HG03442 (cell line): ENCODE measurements at regions not wholly inside any gene's neighbourhood (a gene's known extent, or its start where the extent isn't known, plus 50 kb on each side); places are given as distances from the start of the nearest gene placed in this dataset.
A peak's percentile ranks its signal among the peaks of the same experiment; 100 is the strongest.
"Not testable (repeated sequence)": the region's sequence is repeated elsewhere in the genome, so short reads cannot be mapped to it uniquely, and the experiment has no call there.

ENCODE experiments used
- ATAC-seq: cut with Tn5 transposase; IDR thresholded peaks from one replicate; pipeline ENCODE4 v1.9.1; 2021; ENCODE audit warnings: mild to moderate bottlenecking, moderate library complexity; ENCODE audit not compliant: unreplicated experiment

DNA sequence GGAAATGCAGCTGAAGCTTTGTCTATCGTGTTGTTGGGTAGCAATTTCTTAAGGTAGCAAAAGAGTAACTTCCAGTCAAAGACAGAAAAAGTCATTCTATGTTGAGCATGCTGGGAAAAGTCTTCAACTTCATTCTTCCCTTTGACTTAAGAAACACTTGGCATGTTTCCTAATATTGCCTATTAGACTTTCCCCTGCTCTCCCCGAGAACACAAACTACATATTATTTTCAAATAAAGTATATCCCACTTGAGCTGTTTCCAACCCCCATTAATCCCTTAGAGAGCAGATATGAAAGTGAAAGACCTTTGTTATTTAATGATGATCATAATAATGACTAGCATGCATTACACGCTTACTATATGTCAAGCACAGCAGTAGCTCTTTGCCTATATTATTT, 136.0 kb upstream of the SPOPL start:
- ATAC-seq = no peak

DNA sequence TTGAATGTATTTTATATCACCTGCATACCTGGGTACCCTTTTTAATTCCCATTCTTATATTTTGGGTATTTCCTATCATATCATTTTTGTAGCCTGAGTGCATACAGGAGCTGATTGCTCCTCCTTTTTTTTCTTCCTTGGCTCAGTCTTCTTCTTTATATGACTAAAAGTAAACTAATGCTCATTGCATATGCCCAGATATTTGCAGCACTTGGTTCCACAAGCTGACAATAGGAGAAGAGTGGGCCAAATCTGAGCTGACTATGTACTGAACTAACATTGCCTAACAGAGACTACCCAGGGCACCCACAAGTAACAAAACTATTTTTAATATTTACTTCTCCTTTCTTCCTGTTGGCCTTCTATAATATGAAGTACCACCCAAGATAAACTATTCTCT, 131.7 kb upstream of the SPOPL start:
- ATAC-seq = no peak

DNA sequence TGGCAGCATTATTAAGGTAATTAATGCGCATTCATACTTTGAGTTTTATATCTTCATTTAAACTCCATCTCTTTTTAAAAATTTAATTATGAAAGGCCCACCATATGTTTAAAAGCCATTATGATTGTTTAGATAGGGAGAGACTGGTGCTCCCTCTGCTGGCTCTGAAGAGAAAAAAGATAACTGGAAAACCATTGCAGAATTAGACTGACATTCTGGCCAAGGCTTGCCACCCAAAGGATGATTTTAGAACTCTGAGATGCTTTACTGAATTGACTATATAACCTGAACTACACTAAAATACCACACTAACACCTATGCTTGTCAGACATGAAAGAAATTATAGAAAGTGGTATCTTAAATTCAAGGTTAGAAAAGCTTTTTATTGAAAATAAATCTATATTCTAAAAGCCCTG, 127.6 kb upstream of the SPOPL start:
- ATAC-seq = peak; percentile 63

DNA sequence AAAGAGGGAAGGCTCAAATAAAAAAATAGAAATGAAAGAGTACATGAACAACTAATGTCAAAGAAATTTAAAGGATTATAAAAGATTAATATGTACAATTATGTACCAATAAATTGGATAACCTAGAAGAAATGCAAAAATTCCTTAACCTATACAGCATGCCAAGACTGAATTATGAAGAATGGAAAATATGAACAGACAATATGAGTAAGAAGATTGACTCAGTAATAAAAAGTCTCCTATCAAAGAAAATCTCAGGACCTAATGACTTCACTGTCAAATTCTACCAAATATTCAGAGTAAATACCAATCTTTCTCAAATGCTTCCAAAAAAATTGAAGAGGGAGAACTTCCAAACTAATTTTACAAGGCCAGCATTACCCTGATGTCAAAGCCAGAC, 120.2 kb upstream of the SPOPL start:
- ATAC-seq = no peak

DNA sequence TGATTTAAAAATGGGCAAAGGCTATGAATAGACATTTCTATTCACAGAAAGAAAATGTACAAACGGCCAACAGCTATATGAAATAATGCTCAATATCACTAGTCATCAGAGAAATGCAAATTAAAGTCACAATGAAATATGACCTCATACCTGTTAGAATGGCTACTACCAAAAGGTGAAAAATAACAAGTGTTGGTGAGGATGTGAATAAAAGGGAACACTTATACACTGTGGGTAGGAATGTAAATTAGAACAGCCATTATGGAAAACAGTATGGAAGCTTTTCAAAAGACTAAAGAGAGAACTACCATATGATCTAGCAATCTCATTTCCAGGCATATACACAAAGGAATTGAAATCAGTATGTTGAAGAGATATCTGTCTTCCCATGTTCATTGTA, 118.9 kb upstream of the SPOPL start:
- no peak for ATAC-seq

DNA sequence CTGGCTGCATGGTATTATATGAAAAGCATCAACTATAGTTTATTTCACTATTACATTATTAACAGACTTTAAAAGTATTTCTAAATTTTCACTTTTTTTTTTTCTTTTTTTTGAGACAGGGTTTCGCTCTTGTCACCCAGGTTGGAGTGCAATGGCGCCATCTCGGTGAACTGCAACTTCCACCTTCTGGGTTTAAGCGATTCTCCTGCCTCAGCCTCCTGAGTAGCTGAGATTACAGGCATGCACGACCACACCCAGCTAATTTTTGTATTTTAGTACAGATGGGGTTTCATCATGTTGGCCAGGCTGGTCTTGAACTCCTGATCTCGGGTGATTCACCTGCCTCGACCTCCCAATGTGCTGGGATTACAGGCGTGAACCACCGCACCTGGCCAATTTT, 115.4 kb upstream of the SPOPL start:
- ATAC-seq = not testable (repeated sequence)

DNA sequence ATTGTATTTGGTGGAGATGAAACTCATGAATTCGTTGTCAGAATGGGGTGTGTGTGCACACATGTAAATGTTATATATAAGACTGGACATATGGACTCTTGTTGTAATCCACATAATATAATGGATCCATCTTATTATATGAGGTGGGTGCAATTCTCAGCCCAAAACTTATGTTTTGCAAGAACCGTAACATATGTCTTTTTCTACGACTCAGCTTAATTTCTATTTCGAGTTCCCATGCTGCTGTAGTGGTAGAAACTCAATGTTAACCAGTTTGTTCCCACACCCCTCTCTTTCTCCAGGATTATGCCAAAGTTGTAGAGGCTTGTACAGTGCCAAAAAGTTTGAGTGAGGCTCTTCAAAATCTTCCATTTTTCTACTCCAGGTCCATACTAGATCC, 112.5 kb upstream of the SPOPL start:
- ATAC-seq = no peak

DNA sequence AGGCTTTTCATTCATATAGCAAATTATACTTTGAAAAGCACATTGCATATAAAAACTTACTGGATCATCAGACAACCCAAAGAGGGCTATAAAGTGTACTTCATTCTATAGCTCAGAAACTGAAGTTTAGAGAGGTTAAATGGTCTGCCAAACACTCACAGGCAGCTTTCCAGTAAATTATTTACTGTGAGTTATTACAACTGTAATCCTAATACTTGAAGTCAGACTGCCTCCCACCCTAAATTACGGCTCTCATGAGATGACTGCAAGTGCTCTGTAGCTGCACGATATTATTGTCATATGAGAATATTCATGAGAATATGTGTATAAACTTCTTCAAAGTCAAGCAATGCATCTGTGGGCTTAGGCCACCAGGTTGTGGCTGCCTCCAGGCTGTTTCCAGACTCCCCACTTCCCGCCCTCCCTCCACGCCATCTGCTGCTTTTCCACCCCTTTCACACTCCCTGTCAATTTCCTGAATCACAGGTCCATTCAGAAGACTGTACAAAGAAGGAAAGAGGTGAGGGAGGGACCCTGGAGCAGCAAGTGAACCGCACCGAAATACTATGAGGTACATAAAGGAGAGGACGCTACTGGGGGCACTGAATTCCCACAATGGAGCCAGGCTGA, 111.1 kb upstream of the SPOPL start:
- ATAC-seq = no peak

DNA sequence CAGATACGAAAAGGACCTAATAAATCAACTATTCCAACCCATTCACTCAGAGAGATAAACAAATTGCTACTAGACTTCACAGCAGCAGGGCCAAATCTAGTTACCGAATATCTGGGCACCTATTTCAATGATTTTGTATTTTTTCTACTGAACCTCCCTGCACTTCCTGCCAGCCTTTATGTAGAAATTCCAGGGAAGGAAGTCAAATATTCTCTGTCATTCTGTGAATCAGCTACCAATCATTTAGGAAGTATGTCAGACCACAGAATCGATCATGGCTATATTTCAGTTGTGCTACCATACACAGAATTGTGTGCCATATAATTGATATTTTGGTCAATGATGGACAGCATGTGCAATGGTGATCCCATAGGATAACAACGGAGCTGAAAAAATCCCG, 109.6 kb upstream of the SPOPL start:
- ATAC-seq = no peak

DNA sequence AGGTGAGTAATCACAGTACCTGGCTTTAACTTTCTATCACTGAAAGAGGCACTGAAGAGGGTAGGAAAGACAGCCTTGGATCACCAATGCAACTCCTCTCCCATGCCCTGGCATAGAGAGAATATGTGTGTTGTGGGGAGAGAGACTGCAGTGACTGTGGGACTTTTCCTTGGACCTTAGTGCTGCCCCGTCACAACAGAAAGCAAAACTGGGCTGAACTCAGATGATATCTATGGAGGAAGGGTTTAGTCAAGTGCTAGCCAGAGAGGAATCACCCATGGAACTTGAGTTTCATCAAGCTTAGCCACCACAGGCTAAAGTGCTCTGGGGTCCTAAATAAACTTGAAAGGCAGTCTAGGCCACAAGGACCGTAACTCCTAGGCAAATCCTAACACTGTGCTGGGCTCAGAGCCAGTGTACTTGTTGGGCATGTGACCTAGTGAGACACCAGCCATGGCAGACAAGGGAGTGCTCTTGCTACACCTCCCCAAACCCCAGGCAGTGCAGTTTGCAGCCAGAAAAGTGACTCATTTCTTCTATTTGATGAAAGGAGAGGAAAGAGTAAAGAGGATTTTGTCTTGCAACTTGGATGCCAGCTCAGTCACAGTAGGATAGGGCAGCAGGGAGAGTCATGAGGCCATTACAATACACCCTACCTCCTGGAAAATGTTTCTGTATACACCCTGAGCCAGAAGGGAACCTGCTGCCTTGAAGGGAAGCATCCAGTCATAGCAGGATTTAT, 105.8 kb upstream of the SPOPL start:
- ATAC-seq = no peak

DNA sequence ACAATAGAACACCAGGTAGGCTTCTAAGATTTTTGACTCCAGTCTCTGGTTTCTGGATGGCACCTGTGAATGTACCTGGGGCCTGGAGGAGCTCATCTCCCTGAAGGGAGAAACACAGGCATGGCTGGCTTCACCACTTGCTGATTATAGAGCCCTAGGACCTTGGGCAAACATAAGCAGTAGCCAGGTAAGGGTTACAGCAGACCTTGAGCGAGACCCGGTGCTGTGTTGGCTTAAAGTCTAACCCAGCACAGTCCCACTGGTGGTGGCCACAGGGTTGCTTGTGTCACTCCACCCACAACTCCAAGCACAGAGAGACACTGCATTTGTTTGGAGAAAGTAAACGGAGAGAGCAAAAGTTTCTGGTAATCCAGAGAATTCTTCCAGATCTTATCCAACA, 104.7 kb upstream of the SPOPL start:
- no peak for ATAC-seq

DNA sequence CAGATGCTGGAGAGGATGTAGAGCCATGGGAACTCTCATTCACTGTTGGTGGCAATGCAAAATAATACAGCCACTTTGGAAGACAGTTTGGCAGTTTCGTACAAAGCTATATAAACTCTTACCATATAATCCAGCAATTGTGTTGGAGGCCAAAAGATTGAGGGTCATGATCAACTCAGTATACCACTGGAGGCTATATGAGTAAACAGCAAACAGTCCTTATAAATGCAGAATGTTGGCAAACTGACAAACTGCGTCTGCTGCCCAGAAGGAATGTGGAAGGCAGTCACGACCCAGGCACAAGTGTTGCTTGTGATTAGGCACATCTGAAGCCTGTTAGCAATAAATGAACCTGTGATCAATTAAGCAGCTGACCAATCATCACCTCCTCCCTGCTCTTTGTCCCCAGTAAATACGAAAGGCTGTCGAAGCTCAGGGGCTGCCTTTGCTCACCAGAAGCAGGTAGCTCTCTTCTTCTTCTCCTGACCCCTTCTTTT, 98.1 kb upstream of the SPOPL start:
- ATAC-seq = no peak

DNA sequence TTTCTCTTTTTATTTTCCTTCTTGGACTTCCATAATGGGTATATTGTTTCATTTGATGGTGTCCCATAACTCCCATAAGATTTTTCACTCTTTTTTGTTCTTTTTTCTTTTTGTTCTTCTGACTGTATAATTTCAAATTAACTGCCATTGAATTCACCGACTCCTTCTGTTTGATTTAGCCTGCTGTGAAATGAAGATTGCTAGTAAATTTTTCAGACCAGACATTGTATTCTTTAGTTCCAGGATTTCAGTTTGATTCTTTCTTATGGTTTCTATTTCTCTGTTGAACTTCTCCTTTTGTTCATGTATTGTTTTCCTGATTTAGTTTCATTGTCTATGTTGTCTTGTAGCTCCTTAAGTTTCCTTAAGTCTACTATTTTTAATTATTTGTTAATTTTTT, 87.6 kb upstream of the SPOPL start:
- ATAC-seq = no peak

DNA sequence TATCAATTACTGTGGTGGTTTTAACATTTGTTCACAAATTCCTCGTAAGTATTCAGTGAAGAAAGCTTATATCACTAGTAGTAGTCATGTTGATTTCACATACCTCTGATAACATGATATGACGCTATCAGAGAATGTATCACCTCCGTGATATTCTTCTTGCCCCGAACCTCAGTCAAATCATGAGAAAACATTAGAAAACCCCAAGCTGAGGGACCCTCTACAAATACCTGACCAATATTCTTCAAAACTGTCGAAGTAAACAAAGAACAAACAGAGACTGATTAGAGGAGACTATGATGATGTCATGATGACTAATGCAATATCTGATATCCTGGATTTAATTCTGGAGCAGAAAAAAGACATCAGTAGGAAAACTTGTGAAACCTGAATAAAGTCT, 85.6 kb upstream of the SPOPL start:
- no peak for ATAC-seq

DNA sequence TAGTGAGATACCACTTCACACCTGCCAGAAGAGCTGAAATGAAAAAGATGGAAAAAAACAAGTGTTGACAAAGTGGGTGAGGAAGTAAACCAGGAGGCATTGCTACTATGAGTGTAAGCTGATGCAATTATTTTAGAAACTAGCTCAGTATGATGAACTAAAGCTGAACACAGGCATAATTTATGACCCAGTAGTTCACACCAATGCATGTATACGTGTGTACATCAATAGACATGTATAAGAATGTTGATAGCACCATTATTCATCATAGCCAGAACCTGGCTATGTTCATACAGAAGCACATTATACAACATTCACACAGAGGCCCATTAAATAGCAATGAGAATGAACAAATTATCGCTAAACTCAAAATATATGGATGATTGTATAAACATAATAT, 83.1 kb upstream of the SPOPL start:
- ATAC-seq = no peak

DNA sequence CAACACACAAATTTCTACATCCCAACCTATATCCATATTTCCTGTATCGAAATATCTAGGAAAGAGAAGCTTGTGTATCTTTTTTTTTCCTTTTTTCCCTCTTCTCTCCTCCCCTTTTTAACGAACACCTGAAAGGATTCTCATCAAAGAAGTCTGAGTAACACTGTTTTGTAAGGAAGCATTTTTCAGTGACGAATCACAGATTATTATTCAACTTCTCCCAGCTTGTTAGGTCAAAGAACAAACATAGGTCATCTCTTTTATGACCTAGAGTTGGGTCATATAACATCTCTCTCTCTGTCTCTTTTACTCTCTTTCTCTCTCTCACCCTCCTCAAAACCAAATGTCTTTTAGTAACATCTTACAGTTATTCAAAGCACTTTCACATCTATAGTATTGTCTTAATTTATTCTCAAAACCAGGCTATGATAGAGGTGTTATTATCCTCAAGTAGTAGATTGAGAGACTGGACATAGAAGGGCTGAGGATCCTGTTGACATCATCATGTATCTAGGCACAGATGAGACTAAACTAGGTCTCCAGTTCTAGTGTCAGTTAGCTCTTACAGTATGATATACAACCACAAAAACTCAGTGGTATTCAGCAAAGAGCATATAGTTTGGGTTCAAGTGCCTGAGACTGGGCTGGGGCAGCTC, 80.1 kb upstream of the SPOPL start:
- no peak for ATAC-seq

DNA sequence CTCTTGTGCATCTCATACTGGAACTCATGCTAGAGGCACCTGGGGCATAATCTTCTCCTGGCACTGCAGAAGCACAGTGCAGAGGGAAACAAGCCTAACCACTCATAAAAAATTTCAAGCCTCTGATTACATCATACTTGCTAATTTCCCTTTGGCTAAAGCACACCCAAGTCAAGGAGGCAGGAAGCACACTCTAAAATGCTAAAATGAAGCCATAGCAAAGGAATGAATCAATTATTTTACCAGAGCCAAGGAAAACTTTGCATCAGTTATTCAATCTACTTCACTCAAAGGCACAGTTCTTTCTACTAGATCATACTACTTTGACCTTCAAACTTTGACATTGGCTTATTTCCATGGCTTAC, 79.6 kb upstream of the SPOPL start:
- no peak for ATAC-seq

DNA sequence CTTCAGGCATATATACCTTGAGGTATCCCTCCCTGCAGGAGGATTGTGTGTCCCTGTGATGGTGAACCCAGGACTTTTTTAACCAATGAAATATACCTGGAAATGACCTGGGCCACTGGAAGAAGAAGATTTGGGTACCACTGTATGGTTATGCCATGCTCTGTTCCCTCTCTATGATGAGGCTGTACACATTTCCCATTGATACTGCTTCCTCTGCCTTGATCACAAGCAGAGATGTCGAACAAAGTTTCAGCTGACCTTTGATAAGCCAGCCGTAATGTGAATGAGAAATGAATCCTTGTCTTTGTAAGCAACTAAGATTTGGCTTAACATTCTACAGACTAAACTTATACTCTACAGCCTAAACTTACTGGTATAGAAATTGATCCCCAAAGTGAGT, 78.4 kb upstream of the SPOPL start:
- no peak for ATAC-seq

DNA sequence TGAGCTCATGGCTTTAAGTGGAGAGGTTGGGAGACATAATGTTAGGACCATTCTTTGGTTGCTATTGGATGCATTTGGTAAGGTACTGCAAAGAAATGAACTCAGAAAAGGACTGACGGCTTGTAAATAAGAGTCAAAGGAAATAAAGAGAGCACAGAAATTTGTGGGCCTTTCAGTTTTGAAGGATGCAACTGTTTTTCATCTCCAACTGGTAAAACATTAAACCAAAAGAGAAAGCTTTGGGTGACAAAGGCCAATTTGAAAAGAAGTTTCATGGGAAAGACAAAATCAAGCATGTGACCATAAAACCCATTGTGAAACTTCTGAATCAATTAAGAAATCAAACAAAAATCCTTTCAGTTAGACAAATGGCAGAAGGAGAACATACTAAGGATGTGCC, 77.8 kb upstream of the SPOPL start:
- ATAC-seq = no peak

DNA sequence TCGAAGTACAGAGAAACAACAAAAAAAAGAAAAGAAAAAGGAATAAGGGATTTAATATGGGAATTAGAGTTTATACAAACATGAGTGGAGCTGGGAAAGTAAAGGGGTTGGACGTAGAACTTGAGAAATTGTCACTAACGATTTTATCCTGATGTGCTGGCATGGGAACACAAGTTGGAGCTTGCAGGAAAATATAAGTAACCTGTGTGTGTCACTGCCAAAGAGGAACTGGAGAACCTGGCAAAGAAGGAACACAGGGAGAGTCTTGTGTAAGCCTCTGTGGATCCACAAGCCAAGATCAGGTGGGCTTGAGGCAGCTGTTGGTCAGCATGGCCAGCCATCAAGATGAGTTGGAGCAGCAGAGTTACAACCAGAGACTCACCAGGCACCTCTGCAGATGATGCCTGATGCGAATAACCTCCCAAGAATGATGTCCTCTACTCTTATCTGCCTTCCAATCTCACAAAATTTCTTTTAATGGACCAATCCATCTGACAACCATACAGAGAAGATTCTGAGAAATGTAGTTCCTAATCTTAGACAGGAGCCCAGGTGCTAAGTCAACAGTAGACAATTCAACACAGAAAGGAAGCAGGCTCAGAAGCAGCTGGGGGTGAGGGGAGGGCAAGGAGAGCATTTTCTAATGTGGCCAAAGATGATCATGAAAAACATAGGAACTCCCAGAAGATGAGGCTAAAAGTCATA, 77.0 kb upstream of the SPOPL start:
- no peak for ATAC-seq

DNA sequence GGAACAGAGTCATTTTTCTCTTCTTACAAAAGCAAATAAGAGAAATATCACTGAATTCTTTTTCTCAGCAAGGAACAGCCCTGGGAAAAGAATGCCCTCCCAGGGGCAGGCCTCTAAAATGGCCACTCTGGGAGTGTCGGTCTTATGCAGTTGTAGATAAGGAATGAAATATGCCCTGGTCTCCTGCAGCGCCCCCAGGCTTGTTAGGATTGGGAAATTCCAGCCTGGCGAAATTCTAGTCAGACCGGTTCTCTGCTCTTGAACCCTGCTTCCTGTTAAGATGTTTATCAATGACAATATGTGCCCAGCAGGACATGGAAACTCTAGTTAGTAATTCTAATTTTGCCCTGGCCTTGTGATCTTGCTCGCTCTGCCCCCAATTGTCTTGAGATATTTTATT, 75.5 kb upstream of the SPOPL start:
- ATAC-seq = not testable (repeated sequence)
